ENCODE measurements at regions not wholly inside any gene's neighbourhood (a gene's known extent, or its start where the extent isn't known, plus 50 kb on each side); places are given as distances from the start of the nearest gene placed in this dataset.
"Not testable (repeated sequence)": the region's sequence is repeated elsewhere in the genome, so short reads cannot be mapped to it uniquely, and the experiment has no call there.

DNA sequence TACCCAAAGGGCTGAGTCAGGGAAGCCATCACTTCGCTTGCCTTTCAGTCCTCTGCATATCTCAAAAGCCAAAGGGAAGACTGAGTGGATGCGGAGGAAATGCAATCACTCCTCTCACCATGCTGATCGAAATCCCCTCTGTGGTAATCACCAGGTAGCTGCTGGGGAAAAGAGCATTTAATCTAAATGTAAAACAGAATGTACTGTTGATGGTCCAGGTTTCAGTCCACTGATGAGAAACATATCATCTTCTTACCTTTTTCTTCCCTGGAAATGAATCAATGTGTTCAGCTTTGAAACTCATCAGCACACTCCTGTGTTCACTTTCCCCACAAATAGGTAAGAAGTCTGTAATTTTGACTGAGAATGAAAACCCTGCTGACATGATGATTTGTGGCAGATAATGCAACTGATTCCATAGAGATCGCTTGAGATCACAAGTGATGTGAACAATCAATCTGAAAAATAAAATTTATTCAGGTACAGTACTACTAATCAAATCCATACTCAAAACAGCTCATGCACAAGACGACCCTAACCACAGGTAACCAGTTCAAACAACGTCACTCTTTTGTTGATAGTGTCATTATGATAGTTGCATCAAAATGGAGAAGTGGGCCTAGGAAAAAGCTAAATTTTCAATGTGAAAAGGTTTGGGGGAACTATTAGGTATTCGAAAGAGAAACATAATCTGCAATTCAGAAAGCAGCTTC is 454.0 kb upstream of the RGMB start:
- Histone ChIP-seq H3F3A (ENCODE audit: insufficient read depth, low read length) (no peaks in the 10 kb centered on the region), H2AFZ (ENCODE audit: low read length) (no peak overlapping the region), H4K20me1 (ENCODE audit: insufficient read depth, low read length) (no peaks in the 10 kb centered on the region), H3K9me3 (ENCODE audit: low read length) (no peaks in the 10 kb centered on the region), H3K27ac (ENCODE audit: low read depth, low read length, poor library complexity, severe bottlenecking) (no peak overlapping the region), H3K36me3 (ENCODE audit: insufficient read depth, low read length) (no peaks in the 10 kb centered on the region), H3K9me2 (ENCODE audit: low read depth, low read length) (no peaks in the 10 kb centered on the region), H3K4me3 (ENCODE audit: low read depth, low read length, poor library complexity, severe bottlenecking) (no peak overlapping the region), H3K4me2 (ENCODE audit: low read length) (no peak overlapping the region), H3K9ac (ENCODE audit: low read length) (no peak overlapping the region), H3K4me1 (ENCODE audit: insufficient read depth, low read length, severe bottlenecking) (no peaks in the 10 kb centered on the region), H3K79me2 (ENCODE audit: insufficient read depth, low read length) (no peaks in the 10 kb centered on the region), H3K27me3 (ENCODE audit: insufficient read depth, low read length) (no peaks in the 10 kb centered on the region)
- TF ChIP-seq, protein P1, sequence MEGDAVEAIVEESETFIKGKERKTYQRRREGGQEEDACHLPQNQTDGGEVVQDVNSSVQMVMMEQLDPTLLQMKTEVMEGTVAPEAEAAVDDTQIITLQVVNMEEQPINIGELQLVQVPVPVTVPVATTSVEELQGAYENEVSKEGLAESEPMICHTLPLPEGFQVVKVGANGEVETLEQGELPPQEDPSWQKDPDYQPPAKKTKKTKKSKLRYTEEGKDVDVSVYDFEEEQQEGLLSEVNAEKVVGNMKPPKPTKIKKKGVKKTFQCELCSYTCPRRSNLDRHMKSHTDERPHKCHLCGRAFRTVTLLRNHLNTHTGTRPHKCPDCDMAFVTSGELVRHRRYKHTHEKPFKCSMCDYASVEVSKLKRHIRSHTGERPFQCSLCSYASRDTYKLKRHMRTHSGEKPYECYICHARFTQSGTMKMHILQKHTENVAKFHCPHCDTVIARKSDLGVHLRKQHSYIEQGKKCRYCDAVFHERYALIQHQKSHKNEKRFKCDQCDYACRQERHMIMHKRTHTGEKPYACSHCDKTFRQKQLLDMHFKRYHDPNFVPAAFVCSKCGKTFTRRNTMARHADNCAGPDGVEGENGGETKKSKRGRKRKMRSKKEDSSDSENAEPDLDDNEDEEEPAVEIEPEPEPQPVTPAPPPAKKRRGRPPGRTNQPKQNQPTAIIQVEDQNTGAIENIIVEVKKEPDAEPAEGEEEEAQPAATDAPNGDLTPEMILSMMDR (IDR thresholded peaks at IDR 0.05; ENCODE audit: low read length) = no peak
- TF ChIP-seq EZH2 (IDR thresholded peaks at IDR 0.05; ENCODE audit: borderline replicate concordance, low read length) = no peak

DNA sequence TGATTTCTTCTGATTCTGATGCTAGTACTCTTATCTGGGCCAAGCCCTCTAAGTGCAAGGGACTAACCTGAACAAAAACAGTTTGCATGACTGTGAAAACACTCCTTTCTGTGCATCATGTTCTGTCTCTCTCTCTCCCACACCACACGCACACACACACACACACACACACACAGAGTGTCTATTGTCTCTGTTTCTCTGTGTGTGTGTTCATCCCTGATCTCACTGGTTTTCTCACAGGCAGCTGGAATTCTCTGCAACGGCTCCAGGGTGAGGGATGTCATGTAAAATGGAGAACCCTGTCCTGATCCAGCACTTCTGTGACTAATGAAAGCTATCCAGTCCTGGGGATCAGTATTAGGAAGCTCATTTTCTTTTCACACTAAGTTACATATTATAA is 453.1 kb upstream of the RGMB start:
- H3K27ac ChIP-seq (ENCODE audit: low read depth, low read length, poor library complexity, severe bottlenecking) = no peak overlapping the region
- TF ChIP-seq, protein P1 (IDR thresholded peaks at IDR 0.05; ENCODE audit: low read length) = no peak
- no peak for TF ChIP-seq EZH2 (IDR thresholded peaks at IDR 0.05; ENCODE audit: borderline replicate concordance, low read length)
- no peaks in the 10 kb centered on the region for H3K79me2 ChIP-seq (ENCODE audit: insufficient read depth, low read length)
- no peaks in the 10 kb centered on the region for H3K9me3 ChIP-seq (ENCODE audit: low read length)
- H4K20me1 ChIP-seq (ENCODE audit: insufficient read depth, low read length) = no peaks in the 10 kb centered on the region
- no peaks in the 10 kb centered on the region for H3K9me2 ChIP-seq (ENCODE audit: low read depth, low read length)
- H3K4me1 ChIP-seq (ENCODE audit: insufficient read depth, low read length, severe bottlenecking) = no peaks in the 10 kb centered on the region
- H3K9ac ChIP-seq (ENCODE audit: low read length) = no peak overlapping the region
- H3K4me2 ChIP-seq (ENCODE audit: low read length) = no peak overlapping the region
- H3K4me3 ChIP-seq (ENCODE audit: low read depth, low read length, poor library complexity, severe bottlenecking) = no peak overlapping the region
- H3F3A ChIP-seq (ENCODE audit: insufficient read depth, low read length) = no peaks in the 10 kb centered on the region
- no peaks in the 10 kb centered on the region for H3K27me3 ChIP-seq (ENCODE audit: insufficient read depth, low read length)
- H3K36me3 ChIP-seq (ENCODE audit: insufficient read depth, low read length) = no peaks in the 10 kb centered on the region
- no peak overlapping the region for H2AFZ ChIP-seq (ENCODE audit: low read length)

DNA sequence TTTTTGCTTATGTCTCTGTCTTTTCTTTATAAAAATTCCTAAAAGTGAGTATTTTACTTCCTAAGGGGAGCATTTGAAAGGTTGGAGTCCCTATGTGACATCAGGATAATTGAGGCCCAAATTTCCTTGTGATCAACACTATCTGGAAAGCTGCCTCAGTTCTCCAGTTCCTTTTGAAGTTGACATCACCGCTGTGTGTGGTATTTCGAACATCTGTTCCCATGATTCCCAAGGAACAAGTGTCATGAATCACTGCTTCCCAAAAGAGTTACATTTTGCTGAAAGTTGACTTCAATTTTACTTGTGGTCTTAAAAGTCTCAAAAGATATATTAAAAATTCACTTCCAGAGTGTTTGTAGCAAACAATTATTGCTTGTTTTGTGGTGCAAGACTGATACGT is 452.1 kb upstream of the RGMB start:
- Histone ChIP-seq H3K4me1 (ENCODE audit: insufficient read depth, low read length, severe bottlenecking) (no peaks in the 10 kb centered on the region), H3K27ac (ENCODE audit: low read depth, low read length, poor library complexity, severe bottlenecking) (no peak overlapping the region), H3K9ac (ENCODE audit: low read length) (no peak overlapping the region), H3K36me3 (ENCODE audit: insufficient read depth, low read length) (no peaks in the 10 kb centered on the region), H3K79me2 (ENCODE audit: insufficient read depth, low read length) (no peaks in the 10 kb centered on the region), H2AFZ (ENCODE audit: low read length) (no peak overlapping the region), H3K4me3 (ENCODE audit: low read depth, low read length, poor library complexity, severe bottlenecking) (no peak overlapping the region), H4K20me1 (ENCODE audit: insufficient read depth, low read length) (no peaks in the 10 kb centered on the region), H3K4me2 (ENCODE audit: low read length) (no peak overlapping the region), H3K9me3 (ENCODE audit: low read length) (no peaks in the 10 kb centered on the region), H3F3A (ENCODE audit: insufficient read depth, low read length) (no peaks in the 10 kb centered on the region), H3K9me2 (ENCODE audit: low read depth, low read length) (no peaks in the 10 kb centered on the region), H3K27me3 (ENCODE audit: insufficient read depth, low read length) (no peaks in the 10 kb centered on the region)
- TF ChIP-seq EZH2 (IDR thresholded peaks at IDR 0.05; ENCODE audit: borderline replicate concordance, low read length) = no peak
- TF ChIP-seq, protein P1 (IDR thresholded peaks at IDR 0.05; ENCODE audit: low read length) = no peak

DNA sequence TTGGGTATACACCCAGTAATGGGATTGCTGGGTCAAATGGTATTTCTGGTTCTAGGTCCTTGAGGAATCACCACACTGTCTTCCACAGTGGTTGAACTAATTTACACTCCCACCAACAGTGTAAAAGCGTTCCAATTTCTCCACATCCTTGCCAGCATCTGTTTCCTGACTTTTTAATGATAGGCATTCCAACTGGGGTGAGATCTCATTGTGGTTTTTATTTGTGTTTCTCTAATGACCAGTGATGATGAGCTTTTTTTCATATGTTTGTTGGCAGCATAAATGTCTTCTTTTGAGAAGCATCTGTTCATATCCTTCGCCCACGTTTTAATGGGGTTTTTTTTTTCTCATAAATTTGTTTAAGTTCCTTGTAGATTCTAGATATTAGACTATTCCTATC is 448.3 kb upstream of the RGMB start:
- H2AFZ ChIP-seq (ENCODE audit: low read length); H3K36me3 ChIP-seq (ENCODE audit: insufficient read depth, low read length); H4K20me1 ChIP-seq (ENCODE audit: insufficient read depth, low read length); H3K4me2 ChIP-seq (ENCODE audit: low read length); H3K9me3 ChIP-seq (ENCODE audit: low read length); H3K79me2 ChIP-seq (ENCODE audit: insufficient read depth, low read length); H3K4me1 ChIP-seq (ENCODE audit: insufficient read depth, low read length, severe bottlenecking); H3K4me3 ChIP-seq (ENCODE audit: low read depth, low read length, poor library complexity, severe bottlenecking); H3K9ac ChIP-seq (ENCODE audit: low read length); H3K27ac ChIP-seq (ENCODE audit: low read depth, low read length, poor library complexity, severe bottlenecking); H3K27me3 ChIP-seq (ENCODE audit: insufficient read depth, low read length); H3F3A ChIP-seq (ENCODE audit: insufficient read depth, low read length); H3K9me2 ChIP-seq (ENCODE audit: low read depth, low read length): not testable (repeated sequence)

All from OCI-LY1 (cell line).